Mesendoderm (in vitro differentiated cells): ENCODE measurements at regions not wholly inside any gene's neighbourhood (a gene's known extent, or its start where the extent isn't known, plus 50 kb on each side); places are given as distances from the start of the nearest gene placed in this dataset.

Source experiments
- DNase-seq: peaks from one replicate; pipeline ENCODE4 v3.0.0; 2013
- H2AK5ac ChIP-seq: 2 replicates; pipeline ENCODE4 v1.6.1; 2013; ENCODE audit warnings: low read length, inconsistent platforms
- H2BK120ac ChIP-seq: 2 replicates; pipeline ENCODE4 v1.6.1; 2013; ENCODE audit warnings: low read depth, mild to moderate bottlenecking, low read length, moderate library complexity, mixed read lengths
- H2BK15ac ChIP-seq: replicated peaks from 2 replicates; pipeline ENCODE4 v1.6.1; 2013; ENCODE audit warnings: low read depth, mild to moderate bottlenecking, moderate library complexity
- H2BK5ac ChIP-seq: 2 replicates; pipeline ENCODE4 v1.6.1; 2013; ENCODE audit warnings: low read length, inconsistent platforms
- H3K18ac ChIP-seq: 2 replicates; pipeline ENCODE4 v1.6.1; 2013; ENCODE audit warnings: mild to moderate bottlenecking, low read length, mixed read lengths
- H3K23ac ChIP-seq: one replicate; pipeline ENCODE4 v1.6.1; 2013; ENCODE audit warnings: low read length
- H3K27ac ChIP-seq: 2 replicates; pipeline ENCODE4 v1.5.1; 2013; ENCODE audit warnings: low read depth, mild to moderate bottlenecking, inconsistent platforms, low read length, moderate library complexity
- H3K27me3 ChIP-seq: 2 replicates; pipeline ENCODE4 v1.6.1; 2013; ENCODE audit warnings: low read length, control low read depth, mild to moderate bottlenecking, inconsistent platforms; ENCODE audit not compliant: insufficient read depth, poor library complexity
- H3K36me3 ChIP-seq: 2 replicates; pipeline ENCODE4 v1.6.1; 2013; ENCODE audit warnings: low read length, inconsistent platforms; ENCODE audit not compliant: control insufficient read depth, insufficient read depth
- H3K4ac ChIP-seq: one replicate; pipeline ENCODE4 v1.6.1; 2013; ENCODE audit warnings: low read depth, mild to moderate bottlenecking, low read length, moderate library complexity
- H3K4me1 ChIP-seq: 2 replicates; pipeline ENCODE4 v1.6.1; 2013; ENCODE audit warnings: low read depth, low read length, inconsistent platforms; ENCODE audit not compliant: control insufficient read depth
- H3K4me2 ChIP-seq: 2 replicates; pipeline ENCODE4 v1.6.1; 2013; ENCODE audit warnings: low read length
- H3K4me3 ChIP-seq: 2 replicates; pipeline ENCODE4 v1.5.1; 2013; ENCODE audit warnings: mild to moderate bottlenecking, low read length
- H3K56ac ChIP-seq: one replicate; pipeline ENCODE4 v1.6.1; 2013; ENCODE audit warnings: low read length
- H3K79me1 ChIP-seq: 2 replicates; pipeline ENCODE4 v1.6.1; 2013; ENCODE audit warnings: low read length, inconsistent platforms
- H3K79me2 ChIP-seq: 2 replicates; pipeline ENCODE4 v1.6.1; 2013; ENCODE audit warnings: mild to moderate bottlenecking, low read length; ENCODE audit not compliant: control insufficient read depth, insufficient read depth
- H3K9ac ChIP-seq: 2 replicates; pipeline ENCODE4 v1.6.1; 2013; ENCODE audit warnings: low read length, inconsistent platforms
- H4K5ac ChIP-seq: one replicate; pipeline ENCODE4 v1.6.1; 2013; ENCODE audit warnings: low read length
- H4K8ac ChIP-seq: one replicate; pipeline ENCODE4 v1.6.1; 2013; ENCODE audit warnings: low read depth, mild to moderate bottlenecking, control low read depth, low read length, moderate library complexity
- WGBS: extraction: QIAGEN DNeasy Blood & Tissue Kit; methylation state at CpG from one replicate; pipeline ENCODE4 v1.1.7; 2013; ENCODE audit warnings: low lambda C conversion rate, missing lambda C conversion rate; ENCODE audit not compliant: insufficient coverage; ENCODE audit errors: extremely low coverage; 5-methylcytosine and 5-hydroxymethylcytosine counted together

DNA sequence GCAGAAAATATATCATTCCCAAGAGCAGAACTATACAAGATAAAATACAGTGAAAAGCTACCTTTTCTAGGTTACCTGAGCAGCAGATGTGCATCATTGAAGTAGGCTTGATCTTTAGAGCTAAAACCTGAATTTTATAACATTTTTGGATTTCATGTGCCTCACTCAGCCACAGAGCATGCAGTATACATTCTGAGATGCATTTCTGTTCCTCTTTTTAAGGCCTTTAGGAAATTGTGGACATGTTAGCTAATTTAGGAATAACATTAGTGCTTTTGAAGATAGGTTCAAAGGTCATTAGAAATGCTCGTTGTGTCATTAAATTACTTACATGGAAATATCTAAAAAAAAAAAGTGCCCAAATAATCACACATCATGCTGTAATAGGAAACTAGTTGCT, 230.6 kb upstream of the PDGFD start:
- Histone ChIP-seq H3K36me3 (no peaks in the 10 kb centered on the region), H3K79me1 (no peaks in the 10 kb centered on the region), H4K8ac (no peak overlapping the region), H2BK15ac (no peak overlapping the region), H3K79me2 (no peaks in the 10 kb centered on the region), H3K4me2 (no peak overlapping the region), H2BK120ac (no peak overlapping the region), H2BK5ac (no peak overlapping the region), H3K27ac (no peak overlapping the region), H3K18ac (no peak overlapping the region), H3K27me3 (no peaks in the 10 kb centered on the region), H2AK5ac (no peak overlapping the region), H3K4me3 (no peak overlapping the region), H4K5ac (no peak overlapping the region), H3K9ac (no peak overlapping the region), H3K23ac (no peak overlapping the region), H3K56ac (no peak overlapping the region), H3K4me1 (no peaks in the 10 kb centered on the region), H3K4ac (no peak overlapping the region)
- no peak for DNase-seq
- no CpG with 5 or more reads among the region's 1 CpG for WGBS

DNA sequence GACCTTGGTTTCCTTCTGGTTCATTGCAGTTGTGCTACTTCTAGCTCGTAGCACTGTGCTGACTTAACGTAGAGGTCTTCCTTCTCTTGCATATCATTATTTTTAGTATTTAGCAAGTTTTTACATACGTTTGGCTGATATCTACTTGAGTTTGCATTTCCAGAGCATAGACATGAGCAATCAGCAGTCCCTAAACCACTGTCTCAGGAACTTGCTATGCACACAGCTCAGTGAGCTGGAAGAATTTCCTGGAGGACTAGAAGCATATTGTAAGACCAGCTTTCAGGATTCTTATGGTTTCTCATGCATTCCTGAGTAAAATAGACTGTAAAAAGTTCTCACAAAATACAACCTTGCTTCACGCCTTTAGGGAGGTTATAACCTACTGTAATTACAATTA, 226.7 kb upstream of the PDGFD start:
- H3K4me2 ChIP-seq = no peak overlapping the region
- H4K8ac ChIP-seq = no peak overlapping the region
- DNase-seq = no peak
- H3K4me1 ChIP-seq = no peaks in the 10 kb centered on the region
- H3K56ac ChIP-seq = no peak overlapping the region
- no peak overlapping the region for H2AK5ac ChIP-seq
- H3K27ac ChIP-seq = no peak overlapping the region
- no peak overlapping the region for H2BK120ac ChIP-seq
- H3K18ac ChIP-seq = no peak overlapping the region
- WGBS = no CpG with 5 or more reads among the region's 4 CpGs
- no peaks in the 10 kb centered on the region for H3K79me2 ChIP-seq
- H2BK15ac ChIP-seq = no peak overlapping the region
- H3K4me3 ChIP-seq = no peak overlapping the region
- H2BK5ac ChIP-seq = no peak overlapping the region
- no peaks in the 10 kb centered on the region for H3K36me3 ChIP-seq
- no peak overlapping the region for H3K23ac ChIP-seq
- H3K27me3 ChIP-seq = no peaks in the 10 kb centered on the region
- H3K79me1 ChIP-seq = no peaks in the 10 kb centered on the region
- no peak overlapping the region for H3K9ac ChIP-seq
- no peak overlapping the region for H4K5ac ChIP-seq
- H3K4ac ChIP-seq = no peak overlapping the region

DNA sequence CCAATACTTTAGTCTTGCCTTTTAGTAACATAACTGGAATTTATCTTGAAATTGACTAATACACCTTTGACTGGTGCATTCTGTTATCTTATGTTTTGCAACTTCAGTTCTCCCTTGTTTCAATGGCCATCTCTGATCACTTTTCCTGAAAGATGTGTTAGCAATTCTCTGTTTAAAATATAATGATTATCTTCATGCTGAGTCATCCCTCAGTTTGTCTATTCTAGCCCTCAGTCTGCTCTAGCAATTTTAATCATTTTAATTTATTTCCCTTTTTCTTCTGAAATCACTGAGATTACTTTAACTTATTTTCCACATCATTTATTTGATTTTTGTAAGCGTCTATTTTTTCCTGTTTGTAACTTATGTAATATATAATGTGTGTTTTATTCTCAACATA, 221.9 kb upstream of the PDGFD start:
- WGBS = no CpG with 5 or more reads among the region's 1 CpG
- Histone ChIP-seq H2BK15ac (no peak overlapping the region), H4K5ac (no peak overlapping the region), H4K8ac (no peak overlapping the region), H2BK120ac (no peak overlapping the region), H3K27me3 (no peaks in the 10 kb centered on the region), H3K79me1 (no peaks in the 10 kb centered on the region), H3K4me3 (no peak overlapping the region), H3K36me3 (no peaks in the 10 kb centered on the region), H3K18ac (no peak overlapping the region), H3K56ac (no peak overlapping the region), H2AK5ac (no peak overlapping the region), H3K23ac (no peak overlapping the region), H3K9ac (no peak overlapping the region), H3K4me2 (no peak overlapping the region), H3K27ac (no peak overlapping the region), H3K4ac (no peak overlapping the region), H3K79me2 (no peaks in the 10 kb centered on the region), H3K4me1 (no peaks in the 10 kb centered on the region), H2BK5ac (no peak overlapping the region)
- DNase-seq = no peak

DNA sequence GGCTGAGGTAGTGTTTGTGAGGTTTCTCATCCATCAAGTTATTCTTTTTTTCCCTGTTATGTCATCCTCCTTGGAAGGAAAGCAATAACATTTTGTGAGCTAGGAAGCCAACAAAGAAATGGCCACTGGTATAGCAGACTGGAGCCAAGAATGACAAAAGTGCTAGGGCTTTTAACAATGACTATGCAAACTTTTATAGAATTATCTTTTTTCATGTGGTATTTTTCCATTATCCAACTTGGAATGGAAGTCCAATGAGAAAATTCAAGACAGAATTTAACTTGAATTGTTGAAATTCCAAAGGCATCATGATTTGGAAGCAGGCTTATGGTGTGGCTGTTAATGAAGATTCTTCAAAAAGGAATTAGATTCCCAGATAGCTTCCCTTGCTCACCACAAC, 216.4 kb upstream of the PDGFD start:
- no peak overlapping the region for H3K4me3 ChIP-seq

DNA sequence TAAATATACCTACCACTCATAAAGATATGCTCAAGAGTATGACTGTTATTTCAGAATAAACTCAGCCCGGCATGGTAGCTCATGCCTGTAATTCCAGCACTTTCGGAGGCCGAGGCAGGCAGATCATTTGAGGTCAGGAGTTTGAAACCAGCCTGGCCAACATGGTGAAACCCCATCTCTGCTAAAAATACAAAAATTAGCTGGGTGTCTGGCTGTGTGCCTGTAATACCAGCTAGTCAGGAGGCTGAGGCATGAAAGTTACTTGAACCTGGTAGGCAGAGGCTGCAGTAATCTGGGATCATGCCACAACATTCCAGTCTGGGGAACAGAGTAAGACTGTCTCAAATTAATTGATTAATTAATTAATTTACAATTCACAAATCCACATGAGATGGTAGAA, 208.2 kb upstream of the PDGFD start:
- H3K79me1 ChIP-seq = no peaks in the 10 kb centered on the region
- no peak for DNase-seq
- no peak overlapping the region for H3K4me3 ChIP-seq
- H3K4ac ChIP-seq = no peak overlapping the region
- H3K36me3 ChIP-seq = no peaks in the 10 kb centered on the region
- no peaks in the 10 kb centered on the region for H3K4me1 ChIP-seq
- WGBS = no CpG with 5 or more reads among the region's 3 CpGs
- no peak overlapping the region for H2BK120ac ChIP-seq
- no peak overlapping the region for H4K5ac ChIP-seq
- no peaks in the 10 kb centered on the region for H3K79me2 ChIP-seq
- H3K9ac ChIP-seq = no peak overlapping the region
- no peak overlapping the region for H3K23ac ChIP-seq
- no peak overlapping the region for H4K8ac ChIP-seq
- H3K27me3 ChIP-seq = no peaks in the 10 kb centered on the region
- H2BK5ac ChIP-seq = no peak overlapping the region
- H3K4me2 ChIP-seq = no peak overlapping the region
- no peak overlapping the region for H3K27ac ChIP-seq
- H2AK5ac ChIP-seq = no peak overlapping the region
- H3K56ac ChIP-seq = no peak overlapping the region
- H3K18ac ChIP-seq = no peak overlapping the region
- H2BK15ac ChIP-seq = no peak overlapping the region

More for the DNA sequence above, 216.4 kb upstream of the PDGFD start:
- Histone ChIP-seq H3K4ac (no peak overlapping the region), H3K23ac (no peak overlapping the region), H3K9ac (no peak overlapping the region), H3K18ac (no peak overlapping the region), H4K5ac (no peak overlapping the region), H3K27me3 (no peaks in the 10 kb centered on the region), H4K8ac (no peak overlapping the region), H2BK15ac (no peak overlapping the region), H2AK5ac (no peak overlapping the region), H2BK120ac (no peak overlapping the region), H3K79me1 (no peaks in the 10 kb centered on the region), H2BK5ac (no peak overlapping the region), H3K27ac (no peak overlapping the region), H3K56ac (no peak overlapping the region), H3K4me1 (no peaks in the 10 kb centered on the region), H3K4me2 (no peak overlapping the region), H3K36me3 (no peaks in the 10 kb centered on the region), H3K79me2 (no peaks in the 10 kb centered on the region)
- DNase-seq = no peak

DNA sequence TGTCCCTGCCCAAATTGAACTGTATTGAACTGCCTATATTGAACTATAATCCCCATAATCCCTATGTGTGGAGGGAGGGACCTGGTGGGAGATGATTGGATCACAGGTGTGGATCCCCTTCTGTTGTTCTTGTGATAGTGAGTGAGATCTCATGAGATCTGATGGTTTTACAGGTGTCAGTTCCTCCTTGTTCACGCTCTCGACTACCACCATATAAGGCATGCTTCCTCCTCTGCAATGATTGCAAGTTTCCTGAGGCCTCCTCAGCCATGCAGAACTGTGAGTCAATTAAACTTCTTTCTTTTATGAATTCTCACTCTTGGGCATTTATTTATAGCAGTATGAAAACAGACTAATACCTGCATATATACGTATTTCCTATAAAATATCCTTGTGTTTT, 206.5 kb upstream of the PDGFD start:
- DNase-seq = no peak
- H3K9ac ChIP-seq = no peak overlapping the region
- no peak overlapping the region for H2BK15ac ChIP-seq
- H3K18ac ChIP-seq = no peak overlapping the region
- no peaks in the 10 kb centered on the region for H3K4me1 ChIP-seq
- H3K23ac ChIP-seq = no peak overlapping the region
- no peak overlapping the region for H2BK120ac ChIP-seq
- H3K27me3 ChIP-seq = no peaks in the 10 kb centered on the region
- H3K4me3 ChIP-seq = no peak overlapping the region
- H4K8ac ChIP-seq = no peak overlapping the region
- no peak overlapping the region for H2BK5ac ChIP-seq
- no peak overlapping the region for H3K27ac ChIP-seq
- WGBS = no CpG with 5 or more reads among the region's 3 CpGs
- H3K79me2 ChIP-seq = no peaks in the 10 kb centered on the region
- no peak overlapping the region for H4K5ac ChIP-seq
- H3K56ac ChIP-seq = no peak overlapping the region
- no peak overlapping the region for H3K4me2 ChIP-seq
- H3K4ac ChIP-seq = no peak overlapping the region
- no peak overlapping the region for H2AK5ac ChIP-seq
- H3K36me3 ChIP-seq = no peaks in the 10 kb centered on the region
- H3K79me1 ChIP-seq = no peaks in the 10 kb centered on the region
